ENCODE measurements at regions not wholly inside any gene's neighbourhood (a gene's known extent, or its start where the extent isn't known, plus 50 kb on each side); places are given as distances from the start of the nearest gene placed in this dataset.

DNA sequence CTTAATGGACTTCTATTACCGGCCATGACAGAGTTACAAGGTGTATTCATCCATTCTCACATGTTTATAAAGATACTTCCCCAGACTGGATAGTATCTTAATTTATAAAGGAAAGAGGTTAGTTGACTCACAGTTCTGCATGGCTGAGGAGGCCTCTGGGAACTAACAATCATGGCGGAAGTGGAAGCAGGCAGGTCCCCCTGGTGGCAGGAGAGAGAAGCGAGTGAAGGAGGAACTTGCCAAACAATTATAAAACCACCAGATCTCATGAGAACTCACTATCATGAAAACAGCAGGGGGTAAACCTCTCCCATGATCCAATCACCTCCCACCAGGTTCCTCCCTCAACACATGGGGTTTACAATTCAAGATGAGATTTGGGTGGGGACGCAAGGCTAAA is 170.0 kb upstream of the PDGFD start:
- DNase-seq (ENCODE audit: low read depth) = no peak

DNA sequence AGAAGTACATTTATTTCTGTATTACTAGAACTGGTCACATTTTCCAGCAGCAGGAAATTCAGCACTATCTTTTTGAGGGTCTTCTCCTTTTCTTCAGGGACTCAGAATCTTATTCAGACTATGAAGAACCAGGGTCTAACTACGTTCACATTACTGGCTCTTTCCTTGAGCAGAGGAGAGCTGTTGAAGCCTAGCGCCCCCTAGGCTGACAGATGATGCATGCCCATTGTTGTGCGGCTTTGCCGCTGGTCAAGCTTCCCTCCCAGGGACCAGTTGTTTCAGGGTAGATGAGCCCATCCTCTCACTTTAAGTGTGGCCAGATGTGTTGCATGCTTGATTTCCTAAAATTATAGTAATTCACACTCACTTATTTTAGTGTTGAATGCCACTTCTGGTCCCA is 168.2 kb upstream of the PDGFD start:
- no peak for DNase-seq (ENCODE audit: low read depth)

GRCh38 chr11:104329078-104329665 is 165.2 kb upstream of the PDGFD start:
- DNase-seq (ENCODE audit: low read depth) = no peak

GRCh38 chr11:104328512-104328907 is 164.6 kb upstream of the PDGFD start:
- no peak for DNase-seq (ENCODE audit: low read depth)

- DNase-seq (ENCODE audit: low read depth) = no peak
These were observed 164.0 kb upstream of the PDGFD start for GRCh38 chr11:104327861-104328511.

GRCh38 chr11:104325093-104325492 is 161.1 kb upstream of the PDGFD start:
- DNase-seq (ENCODE audit: low read depth) = no peak

DNA sequence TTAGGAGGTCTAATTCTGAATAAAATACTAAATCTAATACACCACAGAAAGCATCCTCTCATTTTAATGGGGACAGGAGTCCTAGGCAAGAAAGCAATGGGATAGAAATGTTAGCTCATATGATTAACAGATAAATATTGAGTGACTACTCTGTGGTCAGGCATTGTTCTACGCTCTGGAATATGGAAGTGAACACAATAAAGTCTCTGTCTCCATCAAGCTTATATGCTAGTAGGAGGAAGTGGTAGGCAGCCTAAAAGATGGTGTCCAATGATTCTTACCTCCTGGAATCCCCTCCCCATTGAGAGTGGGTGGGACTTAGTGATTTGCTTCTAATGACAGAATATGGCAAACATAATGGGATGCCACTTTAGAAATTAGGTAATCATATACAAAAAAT is 160.3 kb upstream of the PDGFD start:
- DNase-seq (ENCODE audit: low read depth) = no peak

DNA sequence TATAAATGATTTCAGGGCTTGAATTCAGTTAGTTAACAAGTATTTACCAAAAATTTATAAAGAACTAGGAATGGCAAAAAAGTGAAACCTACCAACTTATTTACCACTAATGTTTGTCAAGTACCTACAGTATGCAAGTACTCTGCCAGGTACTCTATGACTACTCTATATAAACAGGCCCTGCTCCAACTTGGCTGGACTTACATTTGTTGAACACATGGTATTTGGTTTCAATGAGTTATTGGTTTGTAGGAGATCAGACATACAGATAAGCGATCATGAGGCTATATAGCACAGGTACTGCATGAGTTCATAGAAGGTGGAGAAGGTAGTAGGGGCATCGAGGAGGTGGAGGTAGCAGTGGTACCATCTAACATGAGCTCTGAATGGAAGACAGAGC is 159.9 kb upstream of the PDGFD start:
- DNase-seq (ENCODE audit: low read depth) = no peak

DNA sequence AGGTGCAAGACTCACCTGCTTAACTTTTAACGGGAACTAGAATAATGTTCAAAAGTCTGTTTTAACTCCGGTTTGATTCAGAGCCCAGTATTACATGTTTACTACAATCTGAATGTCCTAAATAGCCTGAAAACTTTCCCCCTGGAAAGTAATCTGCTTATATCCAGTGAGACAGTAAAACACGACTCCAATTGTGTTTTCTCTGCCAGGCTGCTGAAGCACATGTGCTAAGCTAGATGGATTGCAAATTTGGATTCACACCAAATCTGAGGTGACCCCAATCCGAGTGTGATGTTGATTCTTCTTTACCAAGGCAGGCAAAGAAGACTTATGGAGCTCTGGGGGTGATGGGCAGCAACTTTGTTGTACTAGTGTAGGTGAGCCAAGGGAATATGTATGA is 158.7 kb upstream of the PDGFD start:
- no peak for DNase-seq (ENCODE audit: low read depth)

GRCh38 chr11:104320956-104321355 is 157.0 kb upstream of the PDGFD start:
- DNase-seq (ENCODE audit: low read depth) = no peak

DNA sequence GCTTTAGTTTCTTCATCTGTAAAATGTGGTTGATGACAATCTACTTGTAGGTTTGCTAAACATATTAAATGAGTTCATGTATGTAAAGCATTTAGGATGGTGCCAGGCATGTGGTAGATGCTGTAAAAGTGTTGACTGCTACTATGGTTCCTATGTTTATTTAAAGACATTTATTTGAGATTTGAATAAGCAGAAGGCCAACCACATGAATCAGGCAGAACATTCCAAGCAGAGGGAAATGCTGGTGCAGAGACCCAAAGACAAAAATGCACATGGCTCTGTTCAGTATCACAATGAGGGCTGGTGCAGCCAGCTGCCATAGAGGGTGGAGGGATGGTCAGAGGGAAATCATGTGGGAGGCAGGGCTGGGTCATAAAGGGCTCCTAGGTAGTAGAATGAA is 156.2 kb upstream of the PDGFD start:
- no peak for DNase-seq (ENCODE audit: low read depth)

DNA sequence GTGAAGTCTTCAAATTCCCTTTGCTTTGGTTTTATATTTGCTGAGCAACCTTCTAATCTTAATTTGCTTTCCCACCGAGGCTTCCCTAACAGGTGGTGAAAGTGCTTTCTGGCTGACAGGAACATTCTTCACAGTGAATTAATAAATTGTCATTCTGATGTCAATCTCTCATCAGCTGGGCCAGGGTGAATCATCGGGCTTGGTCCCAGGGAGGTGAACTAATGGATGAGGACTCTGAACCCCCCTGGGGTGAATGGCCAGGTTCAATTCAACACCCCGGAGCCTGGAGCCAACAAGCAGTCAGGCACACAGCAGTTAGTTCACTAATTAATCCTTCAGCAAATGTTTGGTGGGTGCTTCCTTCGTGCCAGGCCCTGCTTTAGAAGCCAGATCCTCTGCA is 155.4 kb upstream of the PDGFD start:
- no peak for DNase-seq (ENCODE audit: low read depth)

- DNase-seq (ENCODE audit: low read depth) = no peak
These were observed 143.0 kb upstream of the PDGFD start for GRCh38 chr11:104306862-104307474.

- DNase-seq (ENCODE audit: low read depth) = no peak
These were observed 137.8 kb upstream of the PDGFD start for GRCh38 chr11:104301776-104302175.

- DNase-seq (ENCODE audit: low read depth) = no peak
These were observed 127.7 kb upstream of the PDGFD start for GRCh38 chr11:104291646-104292045.

DNA sequence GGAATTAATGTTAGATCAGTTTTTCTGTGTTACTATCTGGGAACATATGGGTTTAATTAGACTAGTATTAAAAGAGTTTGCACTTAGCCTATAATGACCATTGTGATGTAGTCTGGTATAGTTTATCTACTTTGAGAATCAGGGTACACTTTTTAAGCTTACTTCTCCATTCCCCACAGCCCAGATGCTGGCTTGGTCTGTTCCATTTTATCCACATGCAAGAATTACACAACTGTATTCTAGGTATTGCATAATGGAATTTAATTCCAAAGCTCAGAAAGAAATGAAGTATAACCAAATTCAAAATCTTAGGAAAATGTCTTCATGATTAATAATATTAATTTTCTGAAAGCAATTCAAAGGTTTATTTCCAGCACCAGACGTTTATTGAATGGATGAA is 122.2 kb upstream of the PDGFD start:
- no peak for DNase-seq (ENCODE audit: low read depth)

DNA sequence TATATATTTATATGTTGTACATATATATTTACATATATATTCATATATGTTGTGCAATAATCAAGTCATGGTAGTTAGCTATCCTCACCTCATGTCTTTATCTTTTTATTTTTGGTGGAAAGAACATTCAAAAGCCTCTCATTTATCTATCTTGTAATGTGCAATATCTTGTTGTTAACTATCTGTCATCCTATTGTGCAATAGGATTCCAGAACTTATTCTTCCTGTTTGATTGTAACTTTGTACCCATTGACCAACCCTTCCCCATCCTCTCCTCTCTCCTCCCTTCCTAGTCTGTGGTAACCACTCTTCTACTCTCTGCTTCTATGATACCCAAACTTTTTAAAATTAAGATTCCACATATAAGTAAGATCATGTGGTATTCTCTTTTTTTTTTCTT is 115.6 kb upstream of the PDGFD start:
- no peak for DNase-seq (ENCODE audit: low read depth)

GRCh38 chr11:104275992-104276391 is 112.0 kb upstream of the PDGFD start:
- no peak for DNase-seq (ENCODE audit: low read depth)

GRCh38 chr11:104260456-104260855 is 96.5 kb upstream of the PDGFD start:
- DNase-seq (ENCODE audit: low read depth) = no peak

DNA sequence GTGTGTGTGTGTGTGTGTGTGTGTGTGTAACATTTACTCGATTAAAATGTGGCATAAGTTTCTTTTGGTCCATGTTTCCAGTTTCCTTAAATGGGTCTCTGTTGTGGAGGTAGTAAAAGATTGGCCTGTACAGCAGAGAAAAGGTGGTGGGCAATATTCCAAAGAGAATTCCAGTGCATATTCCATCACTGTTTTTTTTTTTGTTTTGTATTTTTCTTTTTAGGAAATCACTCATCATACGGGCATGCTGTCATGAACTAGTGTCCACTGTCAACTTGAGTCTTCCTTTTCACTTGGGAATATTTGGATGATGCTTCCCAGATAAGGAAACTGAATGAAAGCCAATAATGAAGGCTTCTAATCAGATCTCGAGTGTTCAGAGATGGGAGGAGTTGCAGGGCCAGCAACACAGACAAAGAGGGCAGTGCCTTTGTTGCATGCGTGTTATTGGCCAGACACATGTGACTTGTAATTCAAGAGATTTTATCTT is 95.2 kb upstream of the PDGFD start:
- DNase-seq (ENCODE audit: low read depth) = no peak

DNA sequence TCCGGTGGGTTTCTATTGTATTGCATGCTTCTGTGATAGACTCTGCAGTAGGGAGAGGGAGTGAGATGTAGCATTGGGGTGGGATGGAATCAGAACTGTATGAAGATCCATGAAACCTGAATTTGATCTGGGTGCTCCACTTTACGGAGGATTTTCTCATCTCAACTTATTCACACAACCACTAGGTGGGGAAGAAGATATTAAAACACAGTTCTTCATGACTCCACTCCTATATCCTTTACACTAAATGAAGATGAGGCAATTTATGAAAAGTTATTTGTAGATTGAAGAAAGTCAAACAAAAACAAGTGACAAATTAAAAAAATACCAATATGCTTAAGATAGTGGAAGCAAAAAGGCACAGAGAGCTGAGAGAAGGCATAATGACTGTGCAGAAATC is 92.6 kb upstream of the PDGFD start:
- DNase-seq (ENCODE audit: low read depth) = no peak

GRCh38 chr11:104254347-104254746 is 90.4 kb upstream of the PDGFD start:
- no peak for DNase-seq (ENCODE audit: low read depth)

DNA sequence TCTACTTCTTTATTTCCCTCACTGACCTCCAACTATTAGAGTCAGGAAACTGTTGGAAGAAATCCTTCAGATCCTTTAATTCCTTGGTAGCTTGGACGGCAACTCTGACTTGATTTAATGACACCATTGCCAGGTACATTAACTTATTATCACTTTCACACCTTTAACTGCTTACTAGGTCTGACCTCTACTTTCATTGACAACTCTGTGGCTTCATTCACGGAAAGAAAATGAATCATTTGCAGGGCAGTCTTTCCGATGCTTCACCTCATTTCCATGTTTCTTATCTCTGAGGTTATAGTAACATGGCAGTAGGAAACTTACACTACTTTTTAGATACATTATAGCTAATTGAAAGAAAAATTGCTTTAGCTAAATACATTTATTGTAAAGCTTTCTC is 82.6 kb upstream of the PDGFD start:
- DNase-seq (ENCODE audit: low read depth) = no peak

GRCh38 chr11:104238916-104239315 is 75.0 kb upstream of the PDGFD start:
- DNase-seq (ENCODE audit: low read depth) = no peak
